ENCODE measurements at regions not wholly inside any gene's neighbourhood (a gene's known extent, or its start where the extent isn't known, plus 50 kb on each side); places are given as distances from the start of the nearest gene placed in this dataset.

- no peaks in the 10 kb centered on the region for H3K27me3 ChIP-seq (ENCODE audit: control insufficient read depth, insufficient read depth, low read length)
- no peak overlapping the region for H3K27ac ChIP-seq (ENCODE audit: low read depth, low read length)
- H3K36me3 ChIP-seq (ENCODE audit: control insufficient read depth, insufficient read depth, low read length): no peaks in the 10 kb centered on the region
- DNase-seq (ENCODE audit: low read depth in 4 of 6, low spot score in 6 of 6): peak in 1 of 6 donors; percentile 63
- WGBS (ENCODE audit: insufficient coverage): no CpG with 5 or more reads among the region's 5 CpGs
- H3K4me1 ChIP-seq (ENCODE audit: control insufficient read depth, insufficient read depth, low read length): no peaks in the 10 kb centered on the region
- H3K9me3 ChIP-seq (ENCODE audit: control insufficient read depth, insufficient read depth, low read length): no peaks in the 10 kb centered on the region
- H3K4me3 ChIP-seq (ENCODE audit: low read depth, low read length): no peak overlapping the region
These were observed 589.9 kb downstream of the TAFA4 start for GRCh38 chr3:68342426-68342825.

GRCh38 chr3:68336042-68336441 lies 596.3 kb downstream of the TAFA4 start:
- Histone ChIP-seq H3K27me3 (ENCODE audit: control insufficient read depth, insufficient read depth, low read length) (no peaks in the 10 kb centered on the region), H3K4me3 (ENCODE audit: low read depth, low read length) (no peak overlapping the region), H3K9me3 (ENCODE audit: control insufficient read depth, insufficient read depth, low read length) (no peaks in the 10 kb centered on the region), H3K27ac (ENCODE audit: low read depth, low read length) (no peak overlapping the region), H3K4me1 (ENCODE audit: control insufficient read depth, insufficient read depth, low read length) (no peaks in the 10 kb centered on the region), H3K36me3 (ENCODE audit: control insufficient read depth, insufficient read depth, low read length) (no peaks in the 10 kb centered on the region)
- WGBS (ENCODE audit: insufficient coverage): 71% methylated on average over 1 of the region's 1 CpG
- DNase-seq (ENCODE audit: low read depth in 4 of 6, low spot score in 6 of 6): no peak

- Histone ChIP-seq H3K4me3 (ENCODE audit: low read depth, low read length) (no peak overlapping the region), H3K4me1 (ENCODE audit: control insufficient read depth, insufficient read depth, low read length) (no peaks in the 10 kb centered on the region), H3K36me3 (ENCODE audit: control insufficient read depth, insufficient read depth, low read length) (no peaks in the 10 kb centered on the region), H3K27ac (ENCODE audit: low read depth, low read length) (no peak overlapping the region), H3K27me3 (ENCODE audit: control insufficient read depth, insufficient read depth, low read length) (no peaks in the 10 kb centered on the region), H3K9me3 (ENCODE audit: control insufficient read depth, insufficient read depth, low read length) (no peaks in the 10 kb centered on the region)
- 94% methylated on average over 2 of the region's 4 CpGs for whole genome bisulfite sequencing (ENCODE audit: insufficient coverage)
- no peak for DNase-seq (ENCODE audit: low read depth in 4 of 6, low spot score in 6 of 6)
These were observed 597.9 kb downstream of the TAFA4 start for GRCh38 chr3:68334367-68334986.

- Histone ChIP-seq H3K4me3 (ENCODE audit: low read depth, low read length) (no peak overlapping the region), H3K36me3 (ENCODE audit: control insufficient read depth, insufficient read depth, low read length) (no peaks in the 10 kb centered on the region), H3K9me3 (ENCODE audit: control insufficient read depth, insufficient read depth, low read length) (no peaks in the 10 kb centered on the region), H3K4me1 (ENCODE audit: control insufficient read depth, insufficient read depth, low read length) (no peaks in the 10 kb centered on the region), H3K27ac (ENCODE audit: low read depth, low read length) (no peak overlapping the region), H3K27me3 (ENCODE audit: control insufficient read depth, insufficient read depth, low read length) (no peaks in the 10 kb centered on the region)
- no CpG with 5 or more reads among the region's 3 CpGs for WGBS (ENCODE audit: insufficient coverage)
- peak in 1 of 6 donors; percentile 33 for DNase-seq (ENCODE audit: low read depth in 4 of 6, low spot score in 6 of 6)
These were observed 604.3 kb downstream of the TAFA4 start for GRCh38 chr3:68328049-68328448.

- Histone ChIP-seq H3K9me3 (ENCODE audit: control insufficient read depth, insufficient read depth, low read length) (peaks cover 2% of the 10 kb centered on the region), H3K36me3 (ENCODE audit: control insufficient read depth, insufficient read depth, low read length) (no peaks in the 10 kb centered on the region), H3K27me3 (ENCODE audit: control insufficient read depth, insufficient read depth, low read length) (no peaks in the 10 kb centered on the region), H3K4me1 (ENCODE audit: control insufficient read depth, insufficient read depth, low read length) (no peaks in the 10 kb centered on the region), H3K4me3 (ENCODE audit: low read depth, low read length) (no peak overlapping the region), H3K27ac (ENCODE audit: low read depth, low read length) (no peak overlapping the region)
- WGBS (ENCODE audit: insufficient coverage): 100% methylated on average over 1 of the region's 1 CpG
- DNase-seq (ENCODE audit: low read depth in 4 of 6, low spot score in 6 of 6): no peak
These were observed 616.4 kb downstream of the TAFA4 start for GRCh38 chr3:68315964-68316363.

- no peak overlapping the region for H3K27ac ChIP-seq (ENCODE audit: low read depth, low read length)
- H3K4me1 ChIP-seq (ENCODE audit: control insufficient read depth, insufficient read depth, low read length): no peaks in the 10 kb centered on the region
- WGBS (ENCODE audit: insufficient coverage): 93% methylated on average over 1 of the region's 1 CpG
- DNase-seq (ENCODE audit: low read depth in 4 of 6, low spot score in 6 of 6): no peak
- no peaks in the 10 kb centered on the region for H3K27me3 ChIP-seq (ENCODE audit: control insufficient read depth, insufficient read depth, low read length)
- peaks cover 2% of the 10 kb centered on the region for H3K9me3 ChIP-seq (ENCODE audit: control insufficient read depth, insufficient read depth, low read length)
- H3K4me3 ChIP-seq (ENCODE audit: low read depth, low read length): no peak overlapping the region
- H3K36me3 ChIP-seq (ENCODE audit: control insufficient read depth, insufficient read depth, low read length): no peaks in the 10 kb centered on the region
These were observed 616.8 kb downstream of the TAFA4 start for GRCh38 chr3:68315546-68315945.

- no peaks in the 10 kb centered on the region for H3K9me3 ChIP-seq (ENCODE audit: control insufficient read depth, insufficient read depth, low read length)
- WGBS (ENCODE audit: insufficient coverage): 80% methylated on average over 2 of the region's 2 CpGs
- H3K27ac ChIP-seq (ENCODE audit: low read depth, low read length): no peak overlapping the region
- H3K36me3 ChIP-seq (ENCODE audit: control insufficient read depth, insufficient read depth, low read length): no peaks in the 10 kb centered on the region
- no peak overlapping the region for H3K4me3 ChIP-seq (ENCODE audit: low read depth, low read length)
- H3K4me1 ChIP-seq (ENCODE audit: control insufficient read depth, insufficient read depth, low read length): no peaks in the 10 kb centered on the region
- no peaks in the 10 kb centered on the region for H3K27me3 ChIP-seq (ENCODE audit: control insufficient read depth, insufficient read depth, low read length)
- DNase-seq (ENCODE audit: low read depth in 4 of 6, low spot score in 6 of 6): peak in 2 of 6 donors; percentile 13 to 38
These were observed 625.8 kb downstream of the TAFA4 start for GRCh38 chr3:68306571-68306970.

- no peaks in the 10 kb centered on the region for H3K4me1 ChIP-seq (ENCODE audit: control insufficient read depth, insufficient read depth, low read length)
- 80% methylated on average over 1 of the region's 1 CpG for WGBS (ENCODE audit: insufficient coverage)
- H3K9me3 ChIP-seq (ENCODE audit: control insufficient read depth, insufficient read depth, low read length): no peaks in the 10 kb centered on the region
- no peak for DNase-seq (ENCODE audit: low read depth in 4 of 6, low spot score in 6 of 6)
- no peak overlapping the region for H3K4me3 ChIP-seq (ENCODE audit: low read depth, low read length)
- no peak overlapping the region for H3K27ac ChIP-seq (ENCODE audit: low read depth, low read length)
- H3K27me3 ChIP-seq (ENCODE audit: control insufficient read depth, insufficient read depth, low read length): no peaks in the 10 kb centered on the region
- no peaks in the 10 kb centered on the region for H3K36me3 ChIP-seq (ENCODE audit: control insufficient read depth, insufficient read depth, low read length)
These were observed 636.9 kb downstream of the TAFA4 start for GRCh38 chr3:68295457-68295856.

- Histone ChIP-seq H3K4me3 (ENCODE audit: low read depth, low read length) (no peak overlapping the region), H3K27ac (ENCODE audit: low read depth, low read length) (no peak overlapping the region), H3K27me3 (ENCODE audit: control insufficient read depth, insufficient read depth, low read length) (no peaks in the 10 kb centered on the region), H3K36me3 (ENCODE audit: control insufficient read depth, insufficient read depth, low read length) (no peaks in the 10 kb centered on the region), H3K9me3 (ENCODE audit: control insufficient read depth, insufficient read depth, low read length) (no peaks in the 10 kb centered on the region), H3K4me1 (ENCODE audit: control insufficient read depth, insufficient read depth, low read length) (no peaks in the 10 kb centered on the region)
- no peak for DNase-seq (ENCODE audit: low read depth in 4 of 6, low spot score in 6 of 6)
These were observed 635.9 kb upstream of the SUCLG2 start for GRCh38 chr3:68290333-68290732.

GRCh38 chr3:68288085-68288484 lies 633.7 kb upstream of the SUCLG2 start:
- H3K27me3 ChIP-seq (ENCODE audit: control insufficient read depth, insufficient read depth, low read length): no peaks in the 10 kb centered on the region
- no peak overlapping the region for H3K4me3 ChIP-seq (ENCODE audit: low read depth, low read length)
- no peak overlapping the region for H3K27ac ChIP-seq (ENCODE audit: low read depth, low read length)
- WGBS (ENCODE audit: insufficient coverage): 75% methylated on average over 8 of the region's 8 CpGs
- no peaks in the 10 kb centered on the region for H3K36me3 ChIP-seq (ENCODE audit: control insufficient read depth, insufficient read depth, low read length)
- peak in 2 of 6 donors; percentile 29 to 46 for DNase-seq (ENCODE audit: low read depth in 4 of 6, low spot score in 6 of 6)
- H3K4me1 ChIP-seq (ENCODE audit: control insufficient read depth, insufficient read depth, low read length): no peaks in the 10 kb centered on the region
- no peaks in the 10 kb centered on the region for H3K9me3 ChIP-seq (ENCODE audit: control insufficient read depth, insufficient read depth, low read length)

All from spinal cord (tissue), 9 donors.